HG03342 (cell line): ENCODE measurements at regions not wholly inside any gene's neighbourhood (a gene's known extent, or its start where the extent isn't known, plus 50 kb on each side); places are given as distances from the start of the nearest gene placed in this dataset.
"Not testable (repeated sequence)": the region's sequence is repeated elsewhere in the genome, so short reads cannot be mapped to it uniquely, and the experiment has no call there.

ENCODE experiments used
- ATAC-seq: cut with Tn5 transposase; IDR thresholded peaks from one replicate; pipeline ENCODE4 v1.9.1; 2021; ENCODE audit warnings: mild to moderate bottlenecking, moderate library complexity; ENCODE audit not compliant: unreplicated experiment

DNA sequence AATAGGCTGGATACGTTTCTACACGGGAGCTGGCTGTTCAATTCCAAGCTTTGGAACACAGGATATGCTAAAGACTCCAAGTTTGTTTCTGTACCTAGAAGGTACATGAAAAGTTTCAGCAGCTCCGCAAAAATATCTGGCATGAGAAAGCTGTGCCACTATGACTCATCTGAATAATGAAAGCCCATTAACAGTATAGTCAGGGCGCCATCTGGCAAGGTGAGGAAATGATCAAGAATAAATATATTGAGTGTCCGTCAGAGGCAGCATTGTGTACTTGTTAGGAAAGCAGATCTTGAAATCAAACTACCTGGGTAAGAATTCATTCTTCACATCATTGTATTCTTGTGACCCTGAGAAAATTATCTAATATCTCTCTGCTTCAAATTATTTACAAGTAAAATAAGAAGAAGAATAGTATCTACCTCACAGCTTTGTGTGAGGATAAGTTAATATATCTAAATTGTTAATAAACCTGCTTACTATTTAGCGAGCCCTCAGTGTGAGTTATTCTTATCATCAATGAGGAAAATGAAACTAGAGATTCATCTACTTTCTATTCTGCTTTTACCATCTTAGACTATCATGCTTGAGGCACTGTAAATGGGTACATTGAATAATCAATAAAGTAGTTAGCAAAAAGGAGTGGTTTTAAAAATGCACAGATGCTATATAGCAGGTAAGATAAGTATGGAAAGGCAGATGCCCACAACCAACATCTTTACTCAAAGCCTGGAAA, 53.5 kb downstream of the FSCB start:
- no peak for ATAC-seq

DNA sequence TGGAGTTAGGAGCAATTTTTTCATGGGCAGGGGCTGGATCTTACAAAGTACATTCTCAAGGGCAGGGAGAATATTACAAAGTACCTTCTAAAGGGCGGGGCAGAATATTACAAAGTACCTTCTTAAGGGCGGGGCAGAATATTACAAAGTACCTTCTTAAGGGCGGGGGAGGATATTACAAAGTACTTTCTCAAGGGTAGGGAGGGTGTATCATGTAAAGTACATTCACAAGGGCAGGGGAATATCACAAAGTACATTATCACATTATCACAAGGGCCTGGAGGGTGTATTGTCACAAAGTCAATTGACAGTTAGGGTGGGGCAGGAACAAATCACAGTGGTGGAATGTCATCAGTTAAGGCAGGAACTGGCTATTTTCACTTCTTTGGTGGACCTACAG, 56.9 kb downstream of the FSCB start:
- not testable (repeated sequence) for ATAC-seq

DNA sequence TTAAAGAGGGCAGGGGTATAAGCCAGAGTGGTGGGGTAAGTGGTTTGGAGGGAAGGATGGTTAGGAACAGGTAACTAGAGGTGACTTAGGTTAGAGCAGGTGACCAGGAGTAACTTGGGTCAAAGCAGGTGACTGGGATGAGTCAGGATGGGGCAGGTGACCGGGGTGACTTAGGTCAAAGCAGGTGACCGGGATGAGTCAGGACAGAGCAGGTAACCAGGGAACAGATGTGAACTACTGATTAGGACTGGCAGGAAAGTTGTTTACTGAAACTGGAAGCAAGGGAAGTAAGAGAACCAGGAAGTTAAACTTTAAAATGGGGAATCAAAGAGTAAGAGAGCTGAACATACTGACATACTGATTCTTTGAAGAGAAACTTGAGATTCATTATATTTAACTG, 57.4 kb downstream of the FSCB start:
- no peak for ATAC-seq

DNA sequence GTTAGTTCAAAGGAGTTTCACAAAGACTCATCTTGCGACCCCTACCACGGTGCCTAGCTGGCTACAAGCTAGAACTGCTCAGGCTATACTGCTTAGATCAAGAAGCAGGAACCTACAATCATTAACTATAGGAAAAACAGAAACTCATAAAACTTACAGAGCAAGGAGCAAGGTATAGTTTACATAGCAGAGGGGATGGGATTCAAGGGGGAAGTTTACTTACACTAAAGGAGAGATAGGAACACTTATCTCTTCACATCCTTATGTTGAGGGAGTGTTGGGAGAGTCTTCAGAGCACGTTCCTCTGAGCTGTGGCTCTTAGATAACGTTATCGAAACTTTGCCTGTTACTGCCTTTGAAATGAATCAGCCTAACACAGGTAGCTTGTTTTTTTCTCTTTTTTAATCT, 58.1 kb downstream of the FSCB start:
- ATAC-seq = no peak

DNA sequence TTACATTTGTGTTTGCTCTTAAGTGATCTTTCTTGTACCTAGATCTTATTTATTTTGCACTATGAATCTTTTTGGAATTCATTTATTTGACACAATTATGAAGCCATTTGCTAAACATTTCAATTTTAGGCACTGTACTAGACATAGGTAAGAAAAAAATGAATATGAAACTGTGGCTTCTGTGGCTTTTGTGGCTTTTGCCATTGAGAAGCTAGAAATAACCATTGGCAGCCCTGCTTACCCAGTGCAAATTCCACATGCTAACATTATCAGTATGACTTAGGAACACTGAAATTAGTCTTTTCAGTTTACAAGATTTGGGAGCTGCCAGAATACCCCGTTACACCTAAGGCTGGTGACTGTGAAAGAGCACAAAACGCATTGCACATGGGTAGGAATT, 60.1 kb downstream of the FSCB start:
- no peak for ATAC-seq

DNA sequence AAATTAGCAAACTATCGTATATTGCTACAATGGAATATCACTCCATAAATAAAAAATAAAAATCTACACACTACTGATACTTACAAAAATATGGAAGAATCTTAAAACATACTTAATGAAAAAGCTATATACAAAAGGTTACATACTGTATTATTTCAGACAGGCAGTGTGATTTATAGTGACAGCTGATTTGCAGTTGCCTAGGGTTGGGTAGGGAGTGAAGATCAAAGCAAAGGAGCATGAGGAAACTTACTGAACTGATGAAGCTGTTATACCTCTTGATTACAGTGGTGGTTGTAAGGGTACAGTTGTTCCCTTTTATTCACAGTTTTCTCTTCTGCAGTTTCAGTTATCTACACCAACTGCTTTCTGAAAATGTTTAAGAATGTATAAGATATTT, 62.6 kb downstream of the FSCB start:
- no peak for ATAC-seq

DNA sequence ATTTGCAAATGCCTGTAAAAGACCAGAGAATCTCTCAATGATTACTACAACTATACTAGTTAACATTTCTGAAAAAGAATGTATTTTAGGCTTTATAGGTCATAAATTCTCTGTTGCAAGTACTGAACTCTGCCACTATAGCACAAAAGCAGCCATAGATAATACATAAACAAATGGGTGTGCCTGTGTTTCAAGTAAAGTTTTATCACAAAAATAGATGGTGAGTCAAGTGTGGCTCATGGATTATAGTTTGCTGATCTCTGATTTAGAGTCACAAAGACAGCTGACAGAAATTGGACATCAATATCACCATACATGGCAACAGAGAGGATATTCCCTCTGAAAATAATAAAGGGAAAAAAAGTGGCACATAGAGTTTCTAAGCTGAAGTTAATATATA, 68.1 kb downstream of the FSCB start:
- no peak for ATAC-seq

DNA sequence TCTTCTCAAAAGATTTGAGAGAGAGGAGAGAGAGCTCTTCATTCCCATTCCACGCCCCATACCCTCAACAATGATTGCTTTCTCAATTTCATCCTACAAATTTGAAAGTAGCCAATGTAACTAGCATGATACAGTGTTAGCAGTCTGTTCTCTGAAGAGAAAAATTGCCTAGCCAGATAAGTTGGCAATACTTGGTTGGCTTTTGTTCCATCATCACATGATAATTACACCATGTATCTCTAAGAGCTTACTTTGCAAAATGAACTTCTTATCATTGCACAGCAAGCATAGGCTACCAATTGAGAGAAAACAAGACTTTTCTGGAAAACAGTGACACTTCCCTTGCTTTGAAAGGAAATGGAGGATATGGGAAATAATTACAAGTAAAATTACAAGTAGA, 68.9 kb downstream of the FSCB start:
- ATAC-seq = no peak

DNA sequence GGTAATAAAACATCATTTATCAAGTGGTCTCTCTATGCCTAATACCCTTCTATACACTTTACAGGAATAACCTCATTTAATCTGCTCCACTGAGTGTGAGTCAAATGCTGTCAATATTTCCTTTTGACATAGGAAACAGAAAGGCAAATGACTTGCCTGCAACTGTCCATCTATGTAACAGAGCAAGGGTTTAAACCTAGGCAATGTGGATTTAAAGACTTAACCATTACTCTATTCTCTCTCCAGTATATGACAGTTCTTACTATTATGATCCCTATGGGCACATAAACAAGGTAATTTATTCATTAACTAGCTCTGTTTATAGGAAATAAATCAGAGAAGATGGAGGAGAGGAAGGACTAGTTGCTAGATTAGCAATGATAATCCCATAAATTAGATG, 70.6 kb downstream of the FSCB start:
- ATAC-seq = no peak

DNA sequence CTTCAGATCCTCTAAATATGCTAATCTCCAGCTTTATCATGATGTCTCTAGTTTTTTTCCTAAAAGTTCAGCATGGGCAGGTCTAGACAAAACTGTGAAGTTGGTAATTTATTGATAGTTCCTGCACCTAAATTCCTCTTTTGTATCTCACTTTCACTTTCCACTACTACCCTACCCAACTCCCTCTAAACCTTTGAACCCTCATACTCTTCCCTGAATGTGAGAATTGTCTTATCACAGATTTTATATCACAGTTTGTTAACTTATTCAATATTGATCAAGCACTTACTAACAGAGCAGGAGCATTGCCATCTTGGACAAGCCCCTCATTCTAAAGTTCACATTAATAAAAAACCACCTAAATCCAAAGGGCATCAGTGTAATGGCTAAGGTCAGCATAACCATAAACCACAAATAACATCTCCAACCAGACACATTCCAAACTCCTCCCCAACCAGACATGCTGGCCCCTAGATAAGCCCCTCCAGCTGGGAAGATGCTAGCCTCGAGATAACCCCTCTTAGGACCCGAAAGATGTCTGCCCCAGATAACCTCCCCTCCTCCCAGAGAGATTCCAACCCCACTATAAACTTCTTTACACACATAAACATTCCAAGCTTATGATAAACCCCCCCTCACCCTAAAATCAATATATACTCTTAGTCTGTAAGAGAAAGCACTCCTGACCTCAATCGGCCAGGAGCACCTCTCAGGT, 78.7 kb downstream of the FSCB start:
- ATAC-seq = no peak

DNA sequence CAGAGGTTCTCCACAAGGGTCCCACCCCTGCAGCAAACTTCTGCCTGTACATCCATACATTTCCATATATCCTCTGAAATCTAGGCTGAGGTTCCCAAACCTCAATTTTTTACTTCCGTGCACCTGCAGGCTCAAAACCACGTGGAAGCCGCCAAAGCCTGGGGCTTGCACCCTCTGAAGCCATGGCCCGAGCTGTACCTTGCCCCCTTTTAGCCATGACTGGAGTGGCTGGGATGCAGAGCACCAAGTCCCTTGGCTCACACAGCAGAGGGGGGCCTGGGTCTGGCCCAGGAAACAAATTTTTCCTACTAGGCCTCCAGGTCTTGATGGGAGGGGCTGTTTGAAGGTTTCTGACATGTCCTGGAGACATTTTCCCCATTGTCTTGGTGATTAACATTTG, 84.4 kb downstream of the FSCB start:
- ATAC-seq = no peak

DNA sequence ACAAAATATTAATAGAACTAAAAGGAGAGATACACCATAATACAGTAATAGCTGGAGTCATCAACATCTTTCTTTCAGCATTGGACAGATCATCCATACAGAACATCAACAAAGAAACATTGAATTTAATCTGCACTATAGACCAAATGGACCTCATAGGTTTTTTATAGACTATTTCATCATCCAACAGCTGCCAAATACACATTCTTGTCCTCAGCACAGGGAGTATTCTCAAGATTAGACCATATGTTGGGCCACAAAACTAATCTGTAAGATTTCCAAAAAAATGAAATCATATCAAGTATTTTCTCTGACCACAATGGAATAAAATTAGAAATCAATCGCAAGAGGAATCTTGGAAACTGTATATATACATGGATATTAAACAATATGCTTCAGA, 86.9 kb downstream of the FSCB start:
- ATAC-seq = no peak

DNA sequence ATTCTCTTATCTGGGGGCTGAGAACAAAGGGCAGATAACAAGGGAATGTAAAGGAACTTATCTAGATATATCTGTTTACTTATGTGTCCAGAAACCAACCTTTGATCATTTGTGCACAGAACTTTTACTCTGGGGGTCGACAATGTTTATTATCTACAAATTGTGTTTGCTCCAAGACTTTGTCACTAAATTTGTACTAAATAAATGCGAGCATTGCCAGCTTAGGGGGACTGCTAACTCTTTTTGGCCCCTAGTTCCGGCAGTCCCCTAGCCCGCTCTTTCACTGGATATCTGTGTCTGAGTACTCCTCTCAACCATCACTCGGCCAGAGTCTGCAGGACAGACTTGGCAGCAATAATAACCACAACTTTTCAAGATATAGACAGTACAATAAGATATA, 88.2 kb downstream of the FSCB start:
- ATAC-seq = no peak

DNA sequence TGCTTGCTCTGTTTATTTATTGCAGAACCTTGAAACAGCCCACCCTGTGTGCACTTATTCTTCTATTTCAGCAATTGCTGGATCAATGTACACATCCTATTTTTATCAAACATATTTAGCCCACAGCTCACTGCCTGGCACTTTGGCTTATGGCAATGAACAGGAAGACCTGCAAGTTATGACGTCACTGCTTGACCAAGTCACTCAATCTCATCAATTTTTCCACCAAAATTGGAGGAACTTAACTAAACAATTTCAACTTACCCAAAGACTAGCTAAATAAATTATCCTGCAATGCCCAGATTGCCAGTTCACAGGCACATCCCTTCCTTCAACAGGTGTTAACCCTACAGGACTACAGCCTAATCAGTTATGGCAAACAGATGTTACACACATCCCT, 89.3 kb downstream of the FSCB start:
- ATAC-seq = no peak

DNA sequence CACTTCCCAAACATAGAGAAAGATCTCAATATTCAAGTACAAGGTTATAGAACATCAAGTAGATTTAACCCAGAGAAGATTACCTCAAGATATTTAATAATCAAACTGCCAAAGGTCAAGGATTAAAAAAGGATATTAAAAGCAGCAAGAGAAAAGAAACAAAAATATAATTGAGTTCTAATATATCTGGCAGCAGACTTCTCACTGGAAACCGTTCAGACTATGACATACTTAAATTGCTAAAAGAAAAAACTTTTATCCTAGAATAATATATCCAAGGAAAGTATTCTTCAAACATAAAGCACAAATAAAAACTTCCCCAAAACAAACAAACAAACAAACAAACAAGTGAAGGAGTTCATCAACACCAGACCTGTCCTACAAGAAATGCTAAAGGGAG, 92.4 kb downstream of the FSCB start:
- ATAC-seq = no peak

DNA sequence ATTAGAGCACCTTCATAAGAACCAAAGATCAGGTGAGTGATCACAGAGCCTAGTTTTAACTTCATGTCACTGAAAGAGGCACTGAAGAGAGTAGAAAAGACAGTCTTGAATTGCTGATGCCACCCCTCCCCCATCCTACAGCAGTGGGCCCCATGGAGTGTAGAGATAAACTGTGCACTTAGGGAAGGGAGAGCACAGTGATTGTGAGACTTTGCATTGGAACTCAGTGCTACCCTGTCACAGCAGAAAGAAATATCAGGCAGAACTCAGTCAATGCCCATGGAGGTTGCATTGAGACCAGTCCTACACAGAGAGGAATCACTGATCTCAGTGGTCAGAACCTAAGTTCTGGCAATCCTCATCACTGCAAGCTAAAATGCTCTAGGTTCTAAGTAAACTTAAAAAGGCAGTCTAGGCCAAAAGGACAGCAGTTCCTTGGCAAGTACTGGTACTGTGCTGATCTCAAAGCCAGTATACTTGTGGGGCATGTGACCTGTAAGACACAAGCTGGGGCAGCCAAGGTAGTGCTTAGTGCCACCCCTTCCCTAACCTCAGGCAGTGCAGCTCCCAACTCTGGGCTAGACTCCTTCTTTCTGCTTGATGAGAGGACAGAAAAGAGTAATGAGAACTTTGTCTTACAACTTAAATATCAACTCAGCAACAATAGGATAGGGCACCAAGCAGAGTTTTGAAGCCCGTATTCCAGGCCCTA, 94.1 kb downstream of the FSCB start:
- ATAC-seq = no peak

DNA sequence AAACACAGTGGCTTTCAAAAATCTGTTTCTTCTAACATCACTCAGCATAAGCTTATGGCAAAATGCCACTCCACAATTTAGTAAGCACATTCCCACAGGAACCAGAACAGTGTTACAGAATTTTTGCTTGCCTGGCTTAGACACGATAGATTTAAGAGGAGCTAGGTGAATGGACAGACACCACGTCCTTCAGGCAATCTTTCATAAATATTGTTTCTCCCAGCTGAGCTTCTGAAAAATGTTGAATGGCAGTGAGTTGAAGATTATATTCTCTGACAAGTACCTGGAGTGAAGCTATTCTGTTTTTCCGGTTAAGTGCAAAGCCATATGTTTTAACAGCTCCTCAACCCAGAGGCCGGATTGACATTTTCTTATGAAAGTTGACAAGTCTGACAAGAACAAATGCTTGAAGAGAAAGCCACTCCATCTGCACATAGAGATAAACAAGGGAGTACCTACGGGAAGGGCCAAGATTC, 102.0 kb downstream of the FSCB start:
- ATAC-seq = no peak

DNA sequence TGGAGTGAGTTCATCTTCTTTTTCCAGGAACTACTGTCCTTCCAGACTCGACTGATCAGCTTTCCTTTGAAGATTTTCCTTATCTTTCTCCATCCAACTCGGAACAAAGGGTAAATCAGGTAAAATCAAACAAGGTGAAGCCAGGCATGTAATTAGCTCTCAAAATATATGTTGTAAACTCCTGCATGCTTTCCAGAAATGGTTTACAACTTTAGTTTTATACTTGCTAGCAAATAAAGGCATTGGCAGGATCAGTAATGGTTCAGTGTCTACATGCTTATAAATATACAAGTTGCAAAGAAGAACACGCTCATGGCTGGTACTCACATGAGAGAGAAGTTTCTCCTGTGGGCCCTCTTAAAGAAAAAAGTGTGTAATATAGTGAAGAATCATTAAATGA, 102.5 kb downstream of the FSCB start:
- no peak for ATAC-seq

DNA sequence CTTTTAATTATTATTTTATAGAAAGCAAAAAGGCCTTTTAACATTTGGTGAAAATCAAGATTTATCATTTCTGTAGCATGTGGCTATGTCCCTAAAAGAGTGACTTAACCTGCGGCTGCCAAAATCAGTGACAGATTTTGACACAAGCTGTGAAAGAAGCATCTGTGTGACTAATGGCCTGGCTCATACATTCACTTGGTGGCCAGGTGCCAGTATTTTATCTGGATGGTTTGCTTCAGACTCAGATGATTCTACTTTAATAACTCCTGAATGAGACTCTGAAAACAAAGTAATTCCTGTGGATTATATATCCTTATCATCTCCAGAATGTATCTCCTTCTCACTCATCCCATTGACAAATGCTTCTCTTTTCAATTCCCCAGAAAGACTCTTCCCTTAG, 103.0 kb downstream of the FSCB start:
- no peak for ATAC-seq

DNA sequence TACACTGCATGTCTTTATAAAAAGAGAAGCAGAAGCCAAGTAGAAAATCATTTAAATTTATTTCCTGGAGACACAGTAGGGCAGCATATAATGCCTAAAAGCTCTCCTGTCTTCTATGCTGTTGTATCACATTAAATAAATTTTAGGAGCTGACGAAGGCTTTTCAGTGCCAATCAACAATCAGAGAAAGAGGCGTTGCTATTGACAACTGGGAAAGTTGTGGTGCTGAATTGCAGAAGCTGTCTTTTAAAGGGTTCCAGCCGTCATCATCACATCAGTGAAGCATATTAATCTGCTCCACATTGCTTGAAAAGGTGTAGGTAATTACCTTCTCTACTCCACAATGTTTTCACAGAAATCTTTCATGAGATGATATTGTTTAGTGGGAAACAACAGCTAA, 103.9 kb downstream of the FSCB start:
- no peak for ATAC-seq

DNA sequence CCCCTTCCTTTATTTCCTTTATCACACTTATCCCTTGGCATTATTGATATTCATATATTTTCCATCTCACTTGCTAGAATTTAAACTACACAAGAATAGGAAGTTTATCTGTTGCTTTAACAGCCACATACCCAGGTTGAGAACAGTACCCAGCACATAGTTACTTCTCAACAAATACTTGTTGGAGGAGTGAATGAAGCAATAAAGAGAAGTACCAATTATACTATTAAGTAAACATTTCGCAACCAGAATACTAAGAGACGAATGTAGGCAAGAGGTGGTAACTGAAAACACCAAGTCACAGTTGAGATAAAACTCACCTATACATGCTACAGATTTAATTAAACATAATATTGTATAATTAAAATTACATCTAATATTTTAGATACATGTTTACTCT, 110.9 kb downstream of the FSCB start:
- ATAC-seq = no peak

DNA sequence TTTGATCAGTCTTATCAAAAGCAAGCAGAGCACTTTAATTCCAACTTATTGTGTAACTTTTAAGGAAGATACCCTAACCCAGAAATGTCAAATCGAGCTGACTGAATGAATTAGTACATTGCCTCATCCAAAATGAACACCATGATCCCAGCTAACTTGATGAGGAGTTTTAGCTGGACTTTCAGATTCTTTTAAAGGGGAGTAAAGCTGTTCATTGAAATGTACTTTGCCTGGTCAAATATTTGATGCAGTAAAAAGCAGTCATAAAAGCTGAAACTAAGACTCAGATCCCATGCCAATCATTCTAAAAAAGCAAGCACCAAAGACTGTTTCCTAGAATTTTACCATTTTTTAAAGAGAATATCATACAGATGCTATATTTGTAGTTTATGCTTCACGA, 114.1 kb downstream of the FSCB start:
- no peak for ATAC-seq
